ENCODE measurements at regions not wholly inside any gene's neighbourhood (a gene's known extent, or its start where the extent isn't known, plus 50 kb on each side); places are given as distances from the start of the nearest gene placed in this dataset.

GRCh38 chr2:186962085-186962747, 113.2 kb upstream of the ZSWIM2 start:
- no peak for TF ChIP-seq CTCF (IDR thresholded peaks at IDR 0.05)
- TF ChIP-seq EP300 (IDR thresholded peaks at IDR 0.05): no peak
- TF ChIP-seq POLR2AphosphoS5 (IDR thresholded peaks at IDR 0.05): no peak
- TF ChIP-seq POLR2A (IDR thresholded peaks at IDR 0.05): no peak

Data from gastroesophageal sphincter (tissue), 3 donors.